ENCODE measurements at regions not wholly inside any gene's neighbourhood (a gene's known extent, or its start where the extent isn't known, plus 50 kb on each side); places are given as distances from the start of the nearest gene placed in this dataset.
"Not testable (repeated sequence)": the region's sequence is repeated elsewhere in the genome, so short reads cannot be mapped to it uniquely, and the experiment has no call there.

- Histone ChIP-seq H3K4me1 (no peaks in the 10 kb centered on the region), H3K27ac (no peak overlapping the region), H3K9me3 (peaks cover 0 to 3% (median 0%) of the 10 kb centered on the region in 4 donors), H3K36me3 (no peaks in the 10 kb centered on the region), H3K27me3 (no peaks in the 10 kb centered on the region), H3K4me3 (no peak overlapping the region)
- WGBS, 2 donors: 87 to 100% methylated on average over 2 of the region's 2 CpGs
- DNase-seq (no peak), ATAC-seq (ENCODE audit: low FRiP score in 2 of 2) (no peak)
- TF ChIP-seq, protein P1, sequence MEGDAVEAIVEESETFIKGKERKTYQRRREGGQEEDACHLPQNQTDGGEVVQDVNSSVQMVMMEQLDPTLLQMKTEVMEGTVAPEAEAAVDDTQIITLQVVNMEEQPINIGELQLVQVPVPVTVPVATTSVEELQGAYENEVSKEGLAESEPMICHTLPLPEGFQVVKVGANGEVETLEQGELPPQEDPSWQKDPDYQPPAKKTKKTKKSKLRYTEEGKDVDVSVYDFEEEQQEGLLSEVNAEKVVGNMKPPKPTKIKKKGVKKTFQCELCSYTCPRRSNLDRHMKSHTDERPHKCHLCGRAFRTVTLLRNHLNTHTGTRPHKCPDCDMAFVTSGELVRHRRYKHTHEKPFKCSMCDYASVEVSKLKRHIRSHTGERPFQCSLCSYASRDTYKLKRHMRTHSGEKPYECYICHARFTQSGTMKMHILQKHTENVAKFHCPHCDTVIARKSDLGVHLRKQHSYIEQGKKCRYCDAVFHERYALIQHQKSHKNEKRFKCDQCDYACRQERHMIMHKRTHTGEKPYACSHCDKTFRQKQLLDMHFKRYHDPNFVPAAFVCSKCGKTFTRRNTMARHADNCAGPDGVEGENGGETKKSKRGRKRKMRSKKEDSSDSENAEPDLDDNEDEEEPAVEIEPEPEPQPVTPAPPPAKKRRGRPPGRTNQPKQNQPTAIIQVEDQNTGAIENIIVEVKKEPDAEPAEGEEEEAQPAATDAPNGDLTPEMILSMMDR (IDR thresholded peaks at IDR 0.05): no peak
- TF ChIP-seq POLR2A (IDR thresholded peaks at IDR 0.05): no peak
- no peak for TF ChIP-seq EP300 (IDR thresholded peaks at IDR 0.05)
- no peak for TF ChIP-seq POLR2AphosphoS5 (IDR thresholded peaks at IDR 0.05)
These were observed 143.0 kb upstream of the ANKRD55 start for GRCh38 chr5:56376128-56376527.

DNA sequence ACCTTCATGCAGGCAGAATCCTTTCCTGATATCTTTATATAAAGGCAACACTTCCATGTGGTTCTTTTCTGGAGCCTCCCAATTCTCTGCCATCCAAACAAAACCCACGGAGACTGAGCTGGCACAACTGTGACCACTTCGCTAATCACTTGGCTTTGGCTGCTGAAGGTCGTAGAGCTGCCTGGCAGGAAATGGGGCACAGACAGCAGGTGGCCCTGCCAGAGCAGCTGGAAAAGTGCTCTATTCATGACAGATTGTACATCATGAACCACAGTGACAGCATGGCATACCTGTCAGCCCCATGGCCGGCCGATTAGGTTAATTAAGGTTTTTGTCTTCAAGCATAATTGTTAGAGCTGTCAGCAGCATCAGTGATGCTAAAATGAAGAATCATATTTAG lies 141.9 kb upstream of the ANKRD55 start:
- Histone ChIP-seq H3K27me3 (no peaks in the 10 kb centered on the region), H3K27ac (no peak overlapping the region), H3K4me1 (no peaks in the 10 kb centered on the region), H3K9me3 (peaks cover 0 to 3% (median 0%) of the 10 kb centered on the region in 4 donors), H3K36me3 (no peaks in the 10 kb centered on the region), H3K4me3 (no peak overlapping the region)
- ATAC-seq (ENCODE audit: low FRiP score in 2 of 2): no peak
- DNase-seq: no peak
- WGBS, 2 donors: 78% methylated on average over 3 to 5 of the region's 5 CpGs
- TF ChIP-seq, protein P1 (IDR thresholded peaks at IDR 0.05): no peak
- TF ChIP-seq POLR2A (IDR thresholded peaks at IDR 0.05): no peak
- no peak for TF ChIP-seq POLR2AphosphoS5 (IDR thresholded peaks at IDR 0.05)
- no peak for TF ChIP-seq EP300 (IDR thresholded peaks at IDR 0.05)

DNA sequence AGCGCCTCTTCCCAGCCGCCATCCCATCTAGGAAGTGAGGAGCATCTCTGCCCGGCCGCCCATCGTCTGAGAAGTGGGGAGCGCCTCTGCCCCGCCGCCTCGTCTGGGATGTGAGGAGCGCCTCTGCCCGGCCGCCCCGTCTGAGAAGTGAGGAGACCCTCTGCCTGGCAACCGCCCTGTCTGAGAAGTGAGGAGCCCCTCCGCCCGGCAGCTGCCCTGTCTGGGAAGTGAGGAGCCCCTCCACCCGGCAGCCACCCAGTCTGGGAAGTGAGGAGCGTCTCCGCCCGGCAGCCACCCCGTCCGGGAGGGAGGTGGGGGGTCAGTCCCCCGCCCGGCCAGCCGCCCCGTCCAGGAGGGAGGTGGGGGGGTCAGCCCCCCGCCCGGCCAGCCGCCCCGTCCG lies 139.4 kb upstream of the ANKRD55 start:
- peak in 1 of 2 donors; percentile 43 for DNase-seq
- not testable (repeated sequence) for H3K4me3 ChIP-seq; H3K4me1 ChIP-seq; ATAC-seq (ENCODE audit: low FRiP score in 2 of 2); H3K9me3 ChIP-seq; H3K27me3 ChIP-seq; H3K27ac ChIP-seq; H3K36me3 ChIP-seq
- 89% methylated on average over 17 of the region's 31 CpGs; no CpG with 5 or more reads in 1 of the 2 donors for whole genome bisulfite sequencing, 2 donors

DNA sequence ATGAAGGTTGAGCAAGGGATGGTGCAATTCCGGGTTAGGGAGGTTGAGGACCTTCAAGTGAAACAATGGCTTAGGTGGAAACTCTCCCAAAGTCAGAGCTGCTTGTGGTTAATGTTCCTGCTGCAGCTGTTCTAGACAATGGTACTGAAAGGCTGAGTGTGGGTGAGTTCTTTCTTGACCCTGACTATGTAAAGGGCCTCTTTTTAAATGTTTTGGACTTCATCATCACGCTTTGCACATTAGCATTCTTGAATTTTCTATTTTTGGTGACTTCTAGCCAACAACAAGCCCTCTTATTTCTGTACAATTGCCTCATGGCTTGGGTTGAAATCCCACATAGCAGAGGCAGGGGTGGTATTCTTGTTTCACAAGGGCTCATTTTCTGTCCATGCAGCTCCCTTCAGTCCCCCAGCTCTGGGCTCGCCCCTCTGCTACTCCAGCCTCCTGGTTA lies 136.3 kb upstream of the ANKRD55 start:
- no peaks in the 10 kb centered on the region for H3K9me3 ChIP-seq
- no peaks in the 10 kb centered on the region for H3K36me3 ChIP-seq
- no peak overlapping the region for H3K27ac ChIP-seq
- H3K27me3 ChIP-seq: no peaks in the 10 kb centered on the region
- TF ChIP-seq EP300 (IDR thresholded peaks at IDR 0.05) (no peak), POLR2AphosphoS5 (IDR thresholded peaks at IDR 0.05) (no peak), POLR2A (IDR thresholded peaks at IDR 0.05) (no peak)
- TF ChIP-seq, protein P1 (IDR thresholded peaks at IDR 0.05): no peak
- H3K4me3 ChIP-seq: no peak overlapping the region
- ATAC-seq (ENCODE audit: low FRiP score in 2 of 2) (no peak), DNase-seq (no peak)
- no peaks in the 10 kb centered on the region for H3K4me1 ChIP-seq
- 92 to 94% methylated on average over 3 of the region's 3 CpGs for WGBS, 2 donors

DNA sequence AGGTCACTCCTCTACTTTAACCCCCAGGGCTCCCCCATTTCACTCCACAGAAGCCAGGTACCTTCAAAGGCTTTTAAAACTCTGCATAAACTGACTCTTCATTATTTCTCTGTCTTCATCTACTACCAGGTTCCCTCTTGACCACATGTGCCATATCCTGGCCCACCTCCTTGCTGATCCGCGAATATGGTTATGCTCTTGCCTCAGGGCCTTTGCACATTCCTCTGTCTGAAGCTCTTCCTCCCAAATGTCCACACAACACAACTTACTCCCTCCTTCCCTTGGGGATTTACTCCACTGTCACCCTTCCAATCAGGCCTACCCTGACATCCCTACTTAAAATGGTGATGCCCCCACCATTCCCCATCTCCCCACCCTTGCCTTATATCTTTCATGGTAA lies 134.6 kb upstream of the ANKRD55 start:
- 97 to 98% methylated on average over 2 of the region's 2 CpGs for WGBS, 2 donors
- Histone ChIP-seq H3K4me3 (no peak overlapping the region), H3K9me3 (no peaks in the 10 kb centered on the region), H3K27ac (no peak overlapping the region), H3K27me3 (no peaks in the 10 kb centered on the region), H3K4me1 (no peaks in the 10 kb centered on the region), H3K36me3 (no peaks in the 10 kb centered on the region)
- ATAC-seq (ENCODE audit: low FRiP score in 2 of 2): no peak
- DNase-seq: no peak
- TF ChIP-seq POLR2A (IDR thresholded peaks at IDR 0.05) (no peak), POLR2AphosphoS5 (IDR thresholded peaks at IDR 0.05) (no peak), EP300 (IDR thresholded peaks at IDR 0.05) (no peak)
- TF ChIP-seq, protein P1 (IDR thresholded peaks at IDR 0.05): no peak

Measured in upper lobe of left lung (tissue), 6 donors.